Tibial nerve (tissue), 4 donors: ENCODE measurements at regions not wholly inside any gene's neighbourhood (a gene's known extent, or its start where the extent isn't known, plus 50 kb on each side); places are given as distances from the start of the nearest gene placed in this dataset.
"Not testable (repeated sequence)": the region's sequence is repeated elsewhere in the genome, so short reads cannot be mapped to it uniquely, and the experiment has no call there.

Experiments
- DNase-seq, 2 donors: peaks; one replicate each; pipeline ENCODE4 v3.0.0-alpha.2; 2019; ENCODE audit warnings: low spot score in 2 of 2
- H3K27ac ChIP-seq, 4 donors: fragments of 200-600 bp; sonication (generic) in 3 of 4; one replicate each; pipeline ENCODE4 v1.5.1; 2017 to 2019; ENCODE audit warnings: mild to moderate bottlenecking in 1 of 4
- H3K27me3 ChIP-seq, 2 donors: fragments of 200-600 bp; sonication (generic) in 1 of 2; one replicate each; pipeline versions ENCODE4 v1.5.1 to v1.6.0; 2017 to 2019
- H3K36me3 ChIP-seq, 3 donors: fragments of 200-600 bp; sonication (generic); one replicate each; pipeline ENCODE4 v1.5.1; 2018 to 2019
- H3K4me1 ChIP-seq, 4 donors: fragments of 200-600 bp; sonication (generic) in 3 of 4; one replicate each; pipeline ENCODE4 v1.5.1; 2017 to 2019
- H3K4me3 ChIP-seq, 4 donors: fragments of 200-600 bp; sonication (generic) in 3 of 4; one replicate each; pipeline ENCODE4 v1.5.1; 2017 to 2019; ENCODE audit warnings: mild to moderate bottlenecking in 1 of 4, moderate library complexity in 1 of 4
- H3K9me3 ChIP-seq, 4 donors: fragments of 200-600 bp; sonication (generic) in 3 of 4; one replicate each; pipeline ENCODE4 v1.5.1; 2017 to 2019
- CTCF ChIP-seq, 5 experiments: fragments of 200-600 bp in 3 of 5; fragments of 450-650 bp in 2 of 5; sonication (generic) in 3 of 5; IDR thresholded peaks; one replicate each; pipeline ENCODE4 v1.5.1; 2016 to 2019; ENCODE audit warnings: antibody characterized with exemption in 5 of 5, mild to moderate bottlenecking in 3 of 5, moderate library complexity in 2 of 5
- EP300 ChIP-seq, 2 donors: sonication (generic); formaldehyde crosslinking; IDR thresholded peaks; one replicate each; pipeline ENCODE4 v1.6.1; 2017; ENCODE audit warnings: antibody characterized with exemption in 2 of 2, mild to moderate bottlenecking in 1 of 2
- POLR2A ChIP-seq, 2 donors: fragments of 450-650 bp; IDR thresholded peaks; one replicate each; pipeline ENCODE4 v1.6.1; 2017; ENCODE audit warnings: antibody characterized with exemption in 2 of 2, mild to moderate bottlenecking in 2 of 2, moderate library complexity in 2 of 2
- WGBS, 2 donors: methylation state at CpG; one replicate each; pipeline ENCODE4 v1.1.5; 2018; 5-methylcytosine and 5-hydroxymethylcytosine counted together

- WGBS, 2 donors: 63 to 68% methylated on average over 3 of the region's 3 CpGs
- Histone ChIP-seq H3K36me3 (no peaks in the 10 kb centered on the region), H3K27me3 (no peaks in the 10 kb centered on the region), H3K4me1 (no peaks in the 10 kb centered on the region), H3K4me3 (no peak overlapping the region), H3K27ac (no peak overlapping the region), H3K9me3 (peaks cover 0 to 13% (median 0%) of the 10 kb centered on the region in 4 donors)
- no peak for DNase-seq
- TF ChIP-seq CTCF (IDR thresholded peaks at IDR 0.05) (no peak), POLR2A (IDR thresholded peaks at IDR 0.05) (no peak), EP300 (IDR thresholded peaks at IDR 0.05) (no peak)
Measured at GRCh38 chr13:88281841-88282240, 610.7 kb downstream of the SLITRK5 start.

- Histone ChIP-seq H3K9me3 (peaks cover 0 to 13% (median 0%) of the 10 kb centered on the region in 4 donors), H3K4me1 (no peaks in the 10 kb centered on the region), H3K27ac (no peak overlapping the region), H3K27me3 (no peaks in the 10 kb centered on the region), H3K4me3 (no peak overlapping the region), H3K36me3 (no peaks in the 10 kb centered on the region)
- TF ChIP-seq EP300 (IDR thresholded peaks at IDR 0.05) (no peak), POLR2A (IDR thresholded peaks at IDR 0.05) (no peak), CTCF (IDR thresholded peaks at IDR 0.05) (no peak)
- WGBS, 2 donors: 90 to 92% methylated on average over 4 of the region's 4 CpGs
- DNase-seq: no peak
Measured at GRCh38 chr13:88285329-88285728, 614.2 kb downstream of the SLITRK5 start.

- Histone ChIP-seq H3K4me1 (no peaks in the 10 kb centered on the region), H3K27ac (no peak overlapping the region), H3K27me3 (no peaks in the 10 kb centered on the region), H3K4me3 (no peak overlapping the region), H3K9me3 (peaks cover 0 to 10% (median 0%) of the 10 kb centered on the region in 4 donors), H3K36me3 (no peaks in the 10 kb centered on the region)
- WGBS, 2 donors: 63 to 85% methylated on average over 1 of the region's 1 CpG
- DNase-seq: no peak
- no peak for TF ChIP-seq EP300 (IDR thresholded peaks at IDR 0.05)
- no peak for TF ChIP-seq CTCF (IDR thresholded peaks at IDR 0.05)
- TF ChIP-seq POLR2A (IDR thresholded peaks at IDR 0.05): no peak
Measured at GRCh38 chr13:88288326-88288725, 617.2 kb downstream of the SLITRK5 start.

- WGBS, 2 donors: 88 to 96% methylated on average over 10 to 12 of the region's 26 CpGs
- not testable (repeated sequence) for H3K27ac ChIP-seq, H3K36me3 ChIP-seq, H3K4me1 ChIP-seq, H3K27me3 ChIP-seq, H3K4me3 ChIP-seq, DNase-seq, H3K9me3 ChIP-seq
Measured at GRCh38 chr13:88291731-88292130, 620.6 kb downstream of the SLITRK5 start.

GRCh38 chr13:88294368-88294767 is 623.2 kb downstream of the SLITRK5 start:
- DNase-seq: no peak
- H3K9me3 ChIP-seq: peaks cover 0 to 5% (median 0%) of the 10 kb centered on the region in 4 donors
- no peak overlapping the region for H3K27ac ChIP-seq
- WGBS, 2 donors: 76 to 83% methylated on average over 4 of the region's 4 CpGs
- no peak overlapping the region for H3K4me3 ChIP-seq
- no peaks in the 10 kb centered on the region for H3K27me3 ChIP-seq
- H3K36me3 ChIP-seq: no peaks in the 10 kb centered on the region
- H3K4me1 ChIP-seq: no peaks in the 10 kb centered on the region
- no peak for TF ChIP-seq EP300 (IDR thresholded peaks at IDR 0.05)
- TF ChIP-seq CTCF (IDR thresholded peaks at IDR 0.05): no peak
- TF ChIP-seq POLR2A (IDR thresholded peaks at IDR 0.05): no peak

- no peak overlapping the region for H3K27ac ChIP-seq
- DNase-seq: no peak
- WGBS, 2 donors: 74 to 79% methylated on average over 3 of the region's 3 CpGs
- H3K36me3 ChIP-seq: no peaks in the 10 kb centered on the region
- H3K4me1 ChIP-seq: no peaks in the 10 kb centered on the region
- no peaks in the 10 kb centered on the region for H3K27me3 ChIP-seq
- no peak overlapping the region for H3K4me3 ChIP-seq
- peaks cover 0 to 10% (median 0%) of the 10 kb centered on the region in 4 donors for H3K9me3 ChIP-seq
- no peak for TF ChIP-seq POLR2A (IDR thresholded peaks at IDR 0.05)
- no peak for TF ChIP-seq EP300 (IDR thresholded peaks at IDR 0.05)
- TF ChIP-seq CTCF (IDR thresholded peaks at IDR 0.05): no peak
Measured at GRCh38 chr13:88303157-88303556, 632.0 kb downstream of the SLITRK5 start.
